22Rv1 (cell line): ENCODE measurements at regions not wholly inside any gene's neighbourhood (a gene's known extent, or its start where the extent isn't known, plus 50 kb on each side); places are given as distances from the start of the nearest gene placed in this dataset.

Source experiments
- H3K27ac ChIP-seq: fragments of 450-650 bp; 2 replicates; pipeline ENCODE4 v1.5.1; 2017
- CTCF ChIP-seq: fragments of 450-650 bp; IDR thresholded peaks from 2 replicates; pipeline ENCODE4 v1.5.1; 2017; ENCODE audit warnings: mild to moderate bottlenecking
- ZFX ChIP-seq: fragments of 450-650 bp; IDR thresholded peaks from 2 replicates; pipeline ENCODE4 v1.6.1; 2017; ENCODE audit warnings: antibody characterized with exemption, borderline replicate concordance

GRCh38 chr13:103273825-103274224, 207.6 kb upstream of the SLC10A2 start:
- no peak overlapping the region for H3K27ac ChIP-seq
- TF ChIP-seq ZFX = no peak
- TF ChIP-seq CTCF = no peak

- H3K27ac ChIP-seq = no peak overlapping the region
Measured at GRCh38 chr13:103272770-103273169, 206.6 kb upstream of the SLC10A2 start.

GRCh38 chr13:103263448-103263847, 197.2 kb upstream of the SLC10A2 start:
- TF ChIP-seq ZFX (no peak), CTCF (no peak)
- H3K27ac ChIP-seq = no peak overlapping the region

More at GRCh38 chr13:103272770-103273169, 206.6 kb upstream of the SLC10A2 start:
- TF ChIP-seq ZFX = no peak
- no peak for TF ChIP-seq CTCF

- no peak for TF ChIP-seq ZFX
- TF ChIP-seq CTCF = no peak
- no peak overlapping the region for H3K27ac ChIP-seq
Measured at GRCh38 chr13:103255587-103256301, 189.5 kb upstream of the SLC10A2 start.

GRCh38 chr13:103250071-103250470, 183.9 kb upstream of the SLC10A2 start:
- TF ChIP-seq CTCF (no peak), ZFX (no peak)
- H3K27ac ChIP-seq = no peak overlapping the region

GRCh38 chr13:103246581-103247200, 180.5 kb upstream of the SLC10A2 start:
- no peak for TF ChIP-seq CTCF
- TF ChIP-seq ZFX = no peak
- H3K27ac ChIP-seq = no peak overlapping the region

- no peak overlapping the region for H3K27ac ChIP-seq
- TF ChIP-seq ZFX (no peak), CTCF (no peak)
Measured at GRCh38 chr13:103243495-103243894, 177.3 kb upstream of the SLC10A2 start.
